A673 (cell line): ENCODE measurements at regions not wholly inside any gene's neighbourhood (a gene's known extent, or its start where the extent isn't known, plus 50 kb on each side); places are given as distances from the start of the nearest gene placed in this dataset.

Experiments
- BruUV-seq: library from RNA; stranded (reverse); fragments of 400-500 nt; replicated peaks from 2 replicates; lab custom pipeline; 2021; lab: Mats Ljungman, UMichigan
- CTCF ChIA-PET: fragments of 300-600 bp; sonication (Branson Sonifier 250); formaldehyde crosslinking; loops from one replicate; lab custom pipeline; 2022; ENCODE audit warnings: antibody characterized with exemption; lab: Charles Lee
- POLR2A ChIA-PET: fragments of 300-600 bp; sonication (Branson Sonifier 250); formaldehyde crosslinking; loops from one replicate; lab custom pipeline; 2022; ENCODE audit warnings: antibody characterized with exemption; ENCODE audit not compliant: low non-redundant PET; lab: Charles Lee
- DNase-seq: peaks from one replicate; pipeline ENCODE4 v3.0.0-alpha.2; 2015; ENCODE audit warnings: low spot score
- H3K27ac ChIP-seq: fragments of 200-600 bp; sonication (generic); 2 replicates; pipeline ENCODE4 v1.5.1; 2016; ENCODE audit warnings: mixed run types, low read depth, mild to moderate bottlenecking, mixed read lengths, antibody characterized with exemption, low read length; ENCODE audit not compliant: poor library complexity, severe bottlenecking
- H3K27me3 ChIP-seq: fragments of 200-600 bp; sonication (generic); replicated peaks from 2 replicates; pipeline ENCODE4 v1.6.1; 2017; ENCODE audit warnings: mixed run types, low read depth, mild to moderate bottlenecking, mixed read lengths, antibody characterized with exemption, low read length; ENCODE audit not compliant: insufficient read depth, poor library complexity
- H3K36me3 ChIP-seq: fragments of 200-600 bp; sonication (generic); 2 replicates; pipeline ENCODE4 v1.6.1; 2016; ENCODE audit warnings: mixed run types, mild to moderate bottlenecking, mixed read lengths, antibody characterized with exemption, low read length; ENCODE audit not compliant: insufficient read depth, poor library complexity, severe bottlenecking
- H3K4me1 ChIP-seq: fragments of 200-600 bp; sonication (generic); 2 replicates; pipeline ENCODE4 v1.6.1; 2017; ENCODE audit warnings: mixed run types, mild to moderate bottlenecking, mixed read lengths, antibody characterized with exemption, low read length; ENCODE audit not compliant: insufficient read depth, poor library complexity, severe bottlenecking
- H3K4me3 ChIP-seq: fragments of 200-600 bp; sonication (generic); 2 replicates; pipeline ENCODE4 v1.5.1; 2016; ENCODE audit warnings: low read depth, mixed run types, mild to moderate bottlenecking, mixed read lengths, low read length; ENCODE audit not compliant: poor library complexity, severe bottlenecking
- H3K9me3 ChIP-seq: fragments of 200-600 bp; sonication (generic); 2 replicates; pipeline ENCODE4 v1.6.1; 2016; ENCODE audit warnings: mixed run types, low read depth, mild to moderate bottlenecking, mixed read lengths, antibody characterized with exemption, low read length; ENCODE audit not compliant: poor library complexity, severe bottlenecking
- EZH2 ChIP-seq: fragments of 200-600 bp; sonication (generic); IDR thresholded peaks from 2 replicates; pipeline ENCODE4 v1.6.1; 2017; ENCODE audit warnings: borderline replicate concordance, low read depth, mild to moderate bottlenecking, mixed read lengths, antibody characterized with exemption, low read length; ENCODE audit not compliant: poor library complexity, severe bottlenecking
- intact Hi-C: fragments of 100-400 bp; cut with micrococcal nuclease; formaldehyde crosslinking; loops from one replicate; pipeline ENCODE4 v1.10.0; 2022; ENCODE audit not compliant: unreplicated experiment
- TF ChIP-seq, protein P1 (sequence below): fragments of 300-800, 200-600 bp; sonication (generic); conservative IDR thresholded peaks from 2 replicates; pipeline ENCODE4 v1.5.1; 2017; ENCODE audit warnings: low read depth, mild to moderate bottlenecking, antibody characterized with exemption, low read length, moderate library complexity, mixed read lengths

DNA sequence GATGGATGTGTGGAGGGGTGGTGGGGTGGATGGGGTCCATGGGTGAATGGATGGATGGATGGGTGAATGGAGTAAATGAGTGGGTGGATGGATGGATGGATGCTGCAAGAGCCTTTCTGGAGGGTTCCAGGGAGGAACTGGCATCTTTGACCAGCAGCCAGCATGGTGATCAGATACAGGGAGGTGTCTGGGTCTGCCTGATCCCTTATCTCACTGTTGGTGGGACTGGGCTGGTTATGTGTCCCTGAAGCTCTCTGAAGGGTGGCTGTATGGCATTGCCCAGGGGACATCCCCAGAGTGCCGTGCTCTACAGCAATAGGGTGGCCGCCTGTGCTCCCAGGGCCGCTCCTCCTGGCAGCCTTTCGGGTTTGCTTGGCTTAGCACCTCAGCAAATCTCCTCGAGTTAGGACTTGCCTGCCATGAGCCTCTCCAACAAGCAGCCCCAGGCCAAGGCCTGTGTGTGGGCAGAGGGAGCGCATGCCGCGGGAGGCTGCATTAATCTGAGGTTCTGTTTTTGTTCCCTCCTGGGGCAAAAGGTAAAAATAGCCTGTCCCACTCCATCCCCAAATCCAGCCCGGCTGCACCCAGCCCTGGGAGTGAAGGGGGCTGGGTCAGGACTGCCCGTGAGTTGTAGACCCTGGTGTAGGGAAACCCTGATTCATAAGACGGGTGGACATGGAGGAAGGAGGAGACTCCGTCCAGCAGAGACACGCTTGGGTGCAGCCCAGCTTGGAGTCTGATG is 165.4 kb downstream of the SEC14L1 start:
- Histone ChIP-seq H3K27me3 (no peaks in the 10 kb centered on the region), H3K4me3 (no peak overlapping the region), H3K9me3 (no peaks in the 10 kb centered on the region), H3K4me1 (no peaks in the 10 kb centered on the region), H3K27ac (no peak overlapping the region), H3K36me3 (no peaks in the 10 kb centered on the region)
- no TSS peak for BruUV-seq
- ChIA-PET POLR2A (no interaction called here), CTCF (no interaction called here)
- intact Hi-C loops: no loop called here
- TF ChIP-seq, protein P1, sequence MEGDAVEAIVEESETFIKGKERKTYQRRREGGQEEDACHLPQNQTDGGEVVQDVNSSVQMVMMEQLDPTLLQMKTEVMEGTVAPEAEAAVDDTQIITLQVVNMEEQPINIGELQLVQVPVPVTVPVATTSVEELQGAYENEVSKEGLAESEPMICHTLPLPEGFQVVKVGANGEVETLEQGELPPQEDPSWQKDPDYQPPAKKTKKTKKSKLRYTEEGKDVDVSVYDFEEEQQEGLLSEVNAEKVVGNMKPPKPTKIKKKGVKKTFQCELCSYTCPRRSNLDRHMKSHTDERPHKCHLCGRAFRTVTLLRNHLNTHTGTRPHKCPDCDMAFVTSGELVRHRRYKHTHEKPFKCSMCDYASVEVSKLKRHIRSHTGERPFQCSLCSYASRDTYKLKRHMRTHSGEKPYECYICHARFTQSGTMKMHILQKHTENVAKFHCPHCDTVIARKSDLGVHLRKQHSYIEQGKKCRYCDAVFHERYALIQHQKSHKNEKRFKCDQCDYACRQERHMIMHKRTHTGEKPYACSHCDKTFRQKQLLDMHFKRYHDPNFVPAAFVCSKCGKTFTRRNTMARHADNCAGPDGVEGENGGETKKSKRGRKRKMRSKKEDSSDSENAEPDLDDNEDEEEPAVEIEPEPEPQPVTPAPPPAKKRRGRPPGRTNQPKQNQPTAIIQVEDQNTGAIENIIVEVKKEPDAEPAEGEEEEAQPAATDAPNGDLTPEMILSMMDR: no peak
- no peak for TF ChIP-seq EZH2
- DNase-seq: no peak

DNA sequence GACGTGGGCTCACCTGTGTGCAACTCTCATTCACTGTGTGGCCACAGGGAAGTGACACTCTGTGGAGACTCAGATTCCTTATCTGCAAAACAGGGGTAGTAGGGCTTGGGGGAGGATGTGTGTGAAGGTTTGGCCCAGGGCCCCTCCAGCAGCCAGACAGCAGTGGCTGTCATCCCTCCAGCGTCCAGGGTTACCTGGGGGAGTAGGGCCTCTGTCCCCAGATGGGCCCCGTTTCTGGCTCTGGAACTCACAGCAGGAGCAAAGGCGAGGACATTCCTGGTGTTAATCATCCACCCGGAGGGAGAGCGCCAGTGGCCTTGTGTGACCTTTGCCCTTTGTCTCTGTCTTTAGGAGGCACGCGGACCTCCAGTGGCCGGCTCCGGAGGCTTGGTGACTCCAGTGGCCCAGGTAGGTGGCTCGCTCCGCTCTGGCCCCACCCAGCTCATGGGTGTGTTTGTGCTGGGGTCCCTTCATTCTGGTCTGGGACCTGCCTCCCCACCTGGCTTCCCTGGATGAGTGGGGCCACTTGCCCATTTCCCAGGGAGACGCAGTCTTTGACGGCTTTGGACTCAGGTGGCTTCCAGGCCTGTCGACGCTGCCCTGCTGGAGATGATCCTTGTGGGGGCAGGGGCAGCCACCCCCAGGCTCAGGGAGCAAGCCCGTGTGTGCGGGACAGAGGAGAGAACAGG is 166.2 kb downstream of the SEC14L1 start:
- POLR2A ChIA-PET: no interaction called here
- intact Hi-C loops: no loop called here
- no peak overlapping the region for H3K4me3 ChIP-seq

DNA sequence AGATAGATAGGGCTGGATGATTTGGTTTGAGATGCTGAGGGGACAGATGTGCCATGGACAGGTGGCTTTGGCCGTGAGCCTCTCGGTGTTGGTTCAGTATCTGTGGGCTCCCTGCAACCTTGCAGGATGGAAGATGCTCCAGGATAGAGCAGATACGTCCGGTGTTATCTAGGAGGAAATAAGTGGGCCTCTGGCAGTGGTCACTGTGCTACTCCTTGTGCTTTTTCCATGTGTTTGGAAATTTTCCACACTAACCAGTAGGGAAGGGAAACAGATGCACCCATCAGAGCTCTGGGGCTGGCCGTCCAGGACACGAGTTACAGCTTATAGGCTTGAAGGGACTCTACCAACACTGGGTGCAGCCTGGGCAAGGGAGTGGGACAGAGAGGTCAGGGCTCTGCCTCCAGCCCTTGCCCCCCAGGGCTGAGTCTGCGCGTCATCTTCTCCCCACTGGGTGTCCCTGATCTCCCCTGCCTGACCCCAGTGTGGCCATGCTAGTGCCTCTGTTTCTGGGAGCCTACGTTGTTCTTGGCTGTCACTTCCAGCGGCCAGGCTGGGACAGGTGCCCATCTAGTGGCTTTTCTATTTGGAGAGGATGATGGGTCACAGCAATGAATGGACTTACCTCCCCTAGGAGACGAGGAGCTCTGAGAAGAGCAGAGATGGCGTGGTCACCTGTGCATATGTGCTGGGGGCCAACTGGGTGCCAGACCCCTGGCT is 166.9 kb downstream of the SEC14L1 start:
- Histone ChIP-seq H3K27me3 (no peaks in the 10 kb centered on the region), H3K9me3 (no peaks in the 10 kb centered on the region), H3K4me3 (no peak overlapping the region), H3K4me1 (no peaks in the 10 kb centered on the region), H3K36me3 (no peaks in the 10 kb centered on the region), H3K27ac (no peak overlapping the region)
- ChIA-PET CTCF (no interaction called here), POLR2A (no interaction called here)
- BruUV-seq: no TSS peak
- DNase-seq: no peak
- intact Hi-C loops: no loop called here
- no peak for TF ChIP-seq EZH2
- TF ChIP-seq, protein P1: no peak

More for the DNA sequence above, 166.2 kb downstream of the SEC14L1 start:
- Histone ChIP-seq H3K4me1 (no peaks in the 10 kb centered on the region), H3K27me3 (no peaks in the 10 kb centered on the region), H3K27ac (no peak overlapping the region), H3K36me3 (no peaks in the 10 kb centered on the region), H3K9me3 (no peaks in the 10 kb centered on the region)
- BruUV-seq: no TSS peak
- DNase-seq: no peak
- no peak for TF ChIP-seq EZH2
- TF ChIP-seq, protein P1: no peak
- CTCF ChIA-PET: no interaction called here
